ENCODE measurements at regions not wholly inside any gene's neighbourhood (a gene's known extent, or its start where the extent isn't known, plus 50 kb on each side); places are given as distances from the start of the nearest gene placed in this dataset.

DNA sequence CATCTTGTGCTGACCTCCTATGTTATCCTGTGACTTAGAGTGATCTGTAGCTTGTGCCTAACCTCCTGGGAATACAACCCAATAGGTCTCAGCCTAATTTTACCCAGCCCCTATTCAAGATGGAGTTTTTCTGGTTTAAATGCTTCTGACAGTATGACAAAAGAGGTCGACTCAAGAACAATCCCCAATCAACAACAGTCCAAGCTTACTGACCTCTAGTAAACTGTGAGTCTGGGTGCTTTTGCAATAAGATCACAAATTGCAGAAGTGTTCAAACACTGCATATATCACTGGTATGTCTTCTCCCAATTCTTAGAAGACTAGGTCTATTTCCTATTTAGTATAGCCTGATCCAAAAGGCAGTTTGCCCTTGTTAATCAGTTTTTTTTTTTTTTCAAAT, 323.5 kb upstream of the PTGER4 start:
- intact Hi-C loops (cut with micrococcal nuclease): no loop called here
- no peak for DNase-seq

DNA sequence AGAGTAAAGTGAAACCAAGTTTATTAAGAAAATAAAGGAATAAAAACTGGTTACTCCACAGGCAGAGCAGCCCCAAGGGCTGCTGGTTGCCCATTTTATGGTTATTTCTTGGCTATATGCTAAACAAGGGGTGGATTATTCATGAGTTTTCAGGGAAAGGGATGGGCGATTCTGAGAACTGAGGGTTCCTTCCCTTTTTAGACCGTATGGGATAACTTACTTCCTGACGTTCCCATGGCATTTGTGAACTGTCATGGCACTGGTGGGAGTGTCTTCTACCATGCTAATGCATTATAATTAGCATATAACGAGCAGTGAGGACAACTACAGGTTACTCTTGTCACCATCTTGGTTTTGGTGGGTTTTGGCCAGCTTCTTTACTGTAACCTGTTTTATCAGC, 323.9 kb upstream of the PTGER4 start:
- H3K4me2 ChIP-seq (ENCODE audit: low read length): no peak overlapping the region
- H3K27ac ChIP-seq (ENCODE audit: low read length): no peak overlapping the region
- CTCF ChIA-PET: no interaction called here

More for the DNA sequence above, 323.5 kb upstream of the PTGER4 start:
- H3K27ac ChIP-seq (ENCODE audit: low read length): no peak overlapping the region
- H3K4me2 ChIP-seq (ENCODE audit: low read length): no peak overlapping the region
- BruUV-seq (replicated peaks): no TSS peak
- no peaks in the 10 kb centered on the region for H3K27me3 ChIP-seq (ENCODE audit: low read length)
- ATAC-seq: no peak
- no peaks in the 10 kb centered on the region for H3K9me2 ChIP-seq (replicated peaks; ENCODE audit: low read length)
- no peak overlapping the region for H3K9ac ChIP-seq (ENCODE audit: low read length)
- no peaks in the 10 kb centered on the region for H3K79me2 ChIP-seq (ENCODE audit: low read length)
- ChIA-PET POLR2A (ENCODE audit: unreplicated experiment) (no interaction called here), CTCF (no interaction called here)
- no peaks in the 10 kb centered on the region for H3K9me3 ChIP-seq (ENCODE audit: low read length)
- H4K20me1 ChIP-seq (ENCODE audit: low read length): no peaks in the 10 kb centered on the region
- H3F3A ChIP-seq (ENCODE audit: low read length, unreplicated experiment): no peaks in the 10 kb centered on the region
- H2AFZ ChIP-seq (ENCODE audit: low read length): no peak overlapping the region
- no peak overlapping the region for H3K4me3 ChIP-seq (ENCODE audit: low read length)
- no peaks in the 10 kb centered on the region for H3K36me3 ChIP-seq (ENCODE audit: low read depth, low read length)
- no peaks in the 10 kb centered on the region for H3K4me1 ChIP-seq (ENCODE audit: insufficient read depth, low read length)
- no peak for TF ChIP-seq EZH2phosphoT487 (IDR thresholded peaks at IDR 0.05; ENCODE audit: borderline replicate concordance, low read length)
- TF ChIP-seq, protein P1, sequence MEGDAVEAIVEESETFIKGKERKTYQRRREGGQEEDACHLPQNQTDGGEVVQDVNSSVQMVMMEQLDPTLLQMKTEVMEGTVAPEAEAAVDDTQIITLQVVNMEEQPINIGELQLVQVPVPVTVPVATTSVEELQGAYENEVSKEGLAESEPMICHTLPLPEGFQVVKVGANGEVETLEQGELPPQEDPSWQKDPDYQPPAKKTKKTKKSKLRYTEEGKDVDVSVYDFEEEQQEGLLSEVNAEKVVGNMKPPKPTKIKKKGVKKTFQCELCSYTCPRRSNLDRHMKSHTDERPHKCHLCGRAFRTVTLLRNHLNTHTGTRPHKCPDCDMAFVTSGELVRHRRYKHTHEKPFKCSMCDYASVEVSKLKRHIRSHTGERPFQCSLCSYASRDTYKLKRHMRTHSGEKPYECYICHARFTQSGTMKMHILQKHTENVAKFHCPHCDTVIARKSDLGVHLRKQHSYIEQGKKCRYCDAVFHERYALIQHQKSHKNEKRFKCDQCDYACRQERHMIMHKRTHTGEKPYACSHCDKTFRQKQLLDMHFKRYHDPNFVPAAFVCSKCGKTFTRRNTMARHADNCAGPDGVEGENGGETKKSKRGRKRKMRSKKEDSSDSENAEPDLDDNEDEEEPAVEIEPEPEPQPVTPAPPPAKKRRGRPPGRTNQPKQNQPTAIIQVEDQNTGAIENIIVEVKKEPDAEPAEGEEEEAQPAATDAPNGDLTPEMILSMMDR (conservative IDR thresholded peaks at IDR 0.05; ENCODE audit: low read depth, low read length): no peak
- no peak for TF ChIP-seq EZH2 (IDR thresholded peaks at IDR 0.05; ENCODE audit: low read length, unreplicated experiment)

GRCh38 chr5:40355181-40355580, 324.5 kb upstream of the PTGER4 start:
- Histone ChIP-seq H3K27ac (ENCODE audit: low read length) (no peak overlapping the region), H4K20me1 (ENCODE audit: low read length) (no peaks in the 10 kb centered on the region), H3K36me3 (ENCODE audit: low read depth, low read length) (no peaks in the 10 kb centered on the region), H3K4me2 (ENCODE audit: low read length) (no peak overlapping the region), H3K27me3 (ENCODE audit: low read length) (no peaks in the 10 kb centered on the region), H3K9me2 (replicated peaks; ENCODE audit: low read length) (no peaks in the 10 kb centered on the region), H2AFZ (ENCODE audit: low read length) (no peak overlapping the region), H3K79me2 (ENCODE audit: low read length) (no peaks in the 10 kb centered on the region), H3K4me3 (ENCODE audit: low read length) (no peak overlapping the region), H3F3A (ENCODE audit: low read length, unreplicated experiment) (no peaks in the 10 kb centered on the region), H3K9me3 (ENCODE audit: low read length) (0 out of 2 replicates have a peak, but pooled peaks cover 4% of the 10 kb centered on the region), H3K9ac (ENCODE audit: low read length) (no peak overlapping the region), H3K4me1 (ENCODE audit: insufficient read depth, low read length) (no peaks in the 10 kb centered on the region)
- intact Hi-C loops (cut with micrococcal nuclease): no loop called here
- no TSS peak for BruUV-seq (replicated peaks)
- ATAC-seq: no peak
- CTCF ChIA-PET: no interaction called here
- POLR2A ChIA-PET (ENCODE audit: unreplicated experiment): no interaction called here
- no peak for DNase-seq
- TF ChIP-seq EZH2 (IDR thresholded peaks at IDR 0.05; ENCODE audit: low read length, unreplicated experiment) (no peak), EZH2phosphoT487 (IDR thresholded peaks at IDR 0.05; ENCODE audit: borderline replicate concordance, low read length) (no peak)
- TF ChIP-seq, protein P1 (conservative IDR thresholded peaks at IDR 0.05; ENCODE audit: low read depth, low read length): no peak

More for the DNA sequence above, 323.9 kb upstream of the PTGER4 start:
- H3K4me1 ChIP-seq (ENCODE audit: insufficient read depth, low read length): no peaks in the 10 kb centered on the region
- ATAC-seq (no peak), DNase-seq (no peak)
- no peak overlapping the region for H2AFZ ChIP-seq (ENCODE audit: low read length)
- no peaks in the 10 kb centered on the region for H3K9me3 ChIP-seq (ENCODE audit: low read length)
- TF ChIP-seq EZH2phosphoT487 (IDR thresholded peaks at IDR 0.05; ENCODE audit: borderline replicate concordance, low read length) (no peak), EZH2 (IDR thresholded peaks at IDR 0.05; ENCODE audit: low read length, unreplicated experiment) (no peak)
- TF ChIP-seq, protein P1 (conservative IDR thresholded peaks at IDR 0.05; ENCODE audit: low read depth, low read length): no peak
- H3K79me2 ChIP-seq (ENCODE audit: low read length): no peaks in the 10 kb centered on the region
- H3K9ac ChIP-seq (ENCODE audit: low read length): no peak overlapping the region
- BruUV-seq (replicated peaks): no TSS peak
- no peak overlapping the region for H3K4me3 ChIP-seq (ENCODE audit: low read length)
- no peaks in the 10 kb centered on the region for H3F3A ChIP-seq (ENCODE audit: low read length, unreplicated experiment)
- H3K9me2 ChIP-seq (replicated peaks; ENCODE audit: low read length): no peaks in the 10 kb centered on the region
- POLR2A ChIA-PET (ENCODE audit: unreplicated experiment): no interaction called here
- no peaks in the 10 kb centered on the region for H3K36me3 ChIP-seq (ENCODE audit: low read depth, low read length)
- no peaks in the 10 kb centered on the region for H4K20me1 ChIP-seq (ENCODE audit: low read length)
- intact Hi-C loops (cut with micrococcal nuclease): no loop called here
- H3K27me3 ChIP-seq (ENCODE audit: low read length): no peaks in the 10 kb centered on the region
